ENCODE measurements at regions not wholly inside any gene's neighbourhood (a gene's known extent, or its start where the extent isn't known, plus 50 kb on each side); places are given as distances from the start of the nearest gene placed in this dataset.
"Not testable (repeated sequence)": the region's sequence is repeated elsewhere in the genome, so short reads cannot be mapped to it uniquely, and the experiment has no call there.

DNA sequence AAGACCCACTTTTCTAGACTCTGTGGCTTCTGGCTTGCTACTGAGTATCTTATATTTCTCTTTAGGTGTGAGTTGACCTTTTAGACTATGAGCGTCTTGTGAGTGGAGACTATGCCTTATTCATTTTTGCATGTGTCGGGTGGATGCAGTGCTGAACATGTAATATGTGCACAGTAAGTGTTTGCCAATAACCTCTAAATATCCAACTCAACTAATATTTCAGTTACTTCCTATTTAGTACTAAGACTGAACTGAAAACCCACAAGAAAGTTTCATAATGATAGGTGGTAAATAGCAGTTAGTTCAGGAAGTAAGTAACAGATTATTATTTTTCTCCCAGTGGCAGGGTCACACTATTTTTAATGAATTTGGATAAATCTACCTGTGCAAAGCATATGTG, 269.3 kb downstream of the KCNRG start:
- H3K36me3 Mint-ChIP-seq = peaks cover 11% of the 10 kb centered on the region
- H3K4me3 Mint-ChIP-seq = no peak overlapping the region
- H3K27me3 Mint-ChIP-seq = no peaks in the 10 kb centered on the region
- peak overlapping the region; percentile 44 for H3K27ac Mint-ChIP-seq
- H3K4me1 Mint-ChIP-seq = peaks cover 23% of the 10 kb centered on the region
- H3K9me3 Mint-ChIP-seq = peaks cover 9% of the 10 kb centered on the region
- peak; percentile 85 for ATAC-seq

DNA sequence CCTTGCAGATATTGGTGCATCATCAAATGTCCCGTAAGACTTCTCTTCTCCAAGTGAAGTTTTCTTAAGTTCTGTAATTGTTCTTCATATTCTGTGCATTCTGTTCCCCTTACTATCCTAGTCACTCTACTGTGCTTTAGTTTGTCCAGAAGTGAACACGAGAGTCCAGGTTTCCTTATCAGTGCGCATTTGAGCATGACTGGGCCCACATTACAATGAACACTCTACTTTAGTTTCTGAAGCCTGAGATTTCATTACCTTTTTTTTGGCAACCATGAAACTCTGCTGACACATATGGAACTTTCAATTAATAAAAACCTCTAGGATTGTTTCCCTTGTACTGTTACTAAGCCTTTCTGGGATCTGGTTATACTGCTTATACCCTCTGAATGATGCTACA, 270.0 kb downstream of the KCNRG start:
- Mint-ChIP-seq H3K4me3 (no peak overlapping the region), H3K27me3 (no peaks in the 10 kb centered on the region), H3K27ac (peak overlapping the region; percentile 44), H3K4me1 (peaks cover 23% of the 10 kb centered on the region), H3K9me3 (peaks cover 12% of the 10 kb centered on the region), H3K36me3 (peaks cover 11% of the 10 kb centered on the region)
- ATAC-seq = peak; percentile 72

DNA sequence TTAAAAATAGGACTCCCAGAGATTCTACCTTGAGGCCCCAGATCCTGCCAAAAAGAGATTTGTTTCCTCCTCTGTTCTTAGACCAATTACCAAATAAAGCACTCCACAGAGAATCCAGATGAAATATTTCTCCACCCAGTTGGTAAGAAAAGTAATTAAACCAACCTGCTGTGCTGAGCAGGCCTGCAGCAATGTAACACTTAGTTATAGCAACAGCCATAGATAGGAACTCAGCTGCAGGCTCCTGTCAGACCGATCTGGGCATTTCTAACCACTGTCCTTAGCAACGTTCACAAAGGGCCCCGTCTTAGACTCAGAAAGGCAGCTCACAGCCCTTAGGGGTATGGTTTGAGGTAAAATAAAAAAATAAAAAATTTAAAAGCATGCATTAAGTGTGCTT, 271.1 kb downstream of the KCNRG start:
- no peak for ATAC-seq
- Mint-ChIP-seq H3K27ac (no peak overlapping the region), H3K9me3 (peaks cover 9% of the 10 kb centered on the region), H3K36me3 (peaks cover 11% of the 10 kb centered on the region), H3K4me1 (peaks cover 24% of the 10 kb centered on the region), H3K27me3 (no peaks in the 10 kb centered on the region), H3K4me3 (no peak overlapping the region)

DNA sequence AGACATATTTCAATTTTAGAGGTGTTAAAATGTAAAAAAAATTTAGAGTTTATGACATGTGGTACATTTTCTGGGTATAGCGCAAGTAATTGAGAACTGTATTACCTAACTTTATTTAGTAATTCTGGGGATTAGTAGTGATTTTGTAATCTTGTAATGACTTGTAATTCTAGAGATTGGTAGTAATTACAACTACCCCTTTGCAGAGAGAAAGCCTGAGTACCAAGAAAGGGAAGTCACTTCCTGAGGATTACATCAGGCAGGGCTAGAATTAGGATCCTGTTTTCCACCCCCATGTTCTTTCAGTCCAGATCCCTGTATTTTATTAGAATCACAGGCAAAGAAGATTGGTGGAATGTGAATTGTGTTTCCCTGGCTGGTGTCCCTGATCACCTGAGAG, 274.9 kb downstream of the KCNRG start:
- Mint-ChIP-seq H3K4me1 (peaks cover 23% of the 10 kb centered on the region), H3K4me3 (no peak overlapping the region), H3K9me3 (peaks cover 4% of the 10 kb centered on the region), H3K36me3 (no peaks in the 10 kb centered on the region), H3K27me3 (no peaks in the 10 kb centered on the region), H3K27ac (no peak overlapping the region)
- no peak for ATAC-seq

DNA sequence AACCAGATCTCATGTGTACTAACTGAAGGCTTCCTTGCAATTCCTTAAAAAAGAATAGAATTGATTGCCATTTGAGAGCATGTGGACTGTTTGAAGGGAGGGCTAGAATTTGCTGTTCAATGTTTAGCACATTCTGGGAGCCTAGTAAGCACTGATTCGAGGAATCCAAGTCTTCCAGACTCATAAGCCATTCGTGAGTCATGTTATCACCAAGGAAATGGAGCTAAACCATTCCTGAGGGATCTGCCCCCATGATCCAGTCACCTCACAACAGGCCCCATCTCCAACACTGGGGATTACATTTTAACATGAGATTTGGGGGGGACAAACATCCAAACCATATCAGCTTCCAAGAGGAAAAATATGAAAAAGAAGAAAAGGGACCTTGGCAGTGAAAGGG, 276.4 kb downstream of the KCNRG start:
- Mint-ChIP-seq H3K36me3 (no peaks in the 10 kb centered on the region), H3K27me3 (no peaks in the 10 kb centered on the region), H3K4me3 (no peak overlapping the region), H3K27ac (peak overlapping the region; percentile 14), H3K4me1 (peaks cover 13% of the 10 kb centered on the region), H3K9me3 (peaks cover 4% of the 10 kb centered on the region)
- ATAC-seq = no peak

DNA sequence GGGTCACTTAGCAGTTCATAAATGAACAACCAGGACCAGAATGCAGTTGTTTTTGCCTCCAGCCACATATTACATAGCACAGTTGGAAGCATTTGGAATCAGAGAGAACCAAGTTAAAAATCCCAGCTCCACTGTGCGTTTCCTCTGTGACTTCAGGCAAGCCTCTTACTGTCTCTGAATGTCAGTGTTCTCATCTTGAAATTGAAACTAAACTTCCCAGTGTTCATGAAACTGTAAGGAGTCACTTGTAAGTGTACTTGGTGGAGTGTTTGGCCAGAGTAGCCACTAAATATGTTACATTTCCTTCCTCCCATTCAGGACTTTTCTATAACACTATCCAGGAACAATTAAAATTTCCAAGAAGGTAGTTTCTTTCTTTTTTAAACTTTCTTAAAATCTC, 276.8 kb downstream of the KCNRG start:
- Mint-ChIP-seq H3K27ac (peak overlapping the region; percentile 14), H3K4me3 (no peak overlapping the region), H3K27me3 (peaks cover 3% of the 10 kb centered on the region), H3K9me3 (peaks cover 4% of the 10 kb centered on the region), H3K4me1 (peaks cover 13% of the 10 kb centered on the region), H3K36me3 (no peaks in the 10 kb centered on the region)
- no peak for ATAC-seq

DNA sequence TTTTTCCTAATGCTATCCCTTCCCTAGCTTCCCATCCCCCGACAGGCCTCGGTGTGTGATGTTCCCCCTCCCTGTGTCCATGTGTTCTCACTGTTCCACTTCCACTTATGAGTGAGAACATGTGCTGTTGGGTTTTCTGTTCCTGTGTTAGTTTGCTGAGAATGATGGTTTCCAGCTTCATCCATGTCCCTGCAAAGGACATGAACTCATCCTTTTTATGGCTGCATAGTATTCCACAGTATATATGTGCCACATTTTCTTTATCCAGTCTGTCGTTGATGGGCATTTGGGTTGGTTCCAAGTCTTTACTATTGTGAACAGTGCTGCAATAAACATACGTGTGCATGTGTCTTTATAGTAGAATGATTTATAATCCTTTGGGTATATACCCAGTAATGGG, 279.2 kb downstream of the KCNRG start:
- H3K4me3 Mint-ChIP-seq, H3K36me3 Mint-ChIP-seq, H3K27ac Mint-ChIP-seq, H3K9me3 Mint-ChIP-seq, ATAC-seq: not testable (repeated sequence)
- Mint-ChIP-seq H3K4me1 (peaks cover 23% of the 10 kb centered on the region), H3K27me3 (peaks cover 27% of the 10 kb centered on the region)

DNA sequence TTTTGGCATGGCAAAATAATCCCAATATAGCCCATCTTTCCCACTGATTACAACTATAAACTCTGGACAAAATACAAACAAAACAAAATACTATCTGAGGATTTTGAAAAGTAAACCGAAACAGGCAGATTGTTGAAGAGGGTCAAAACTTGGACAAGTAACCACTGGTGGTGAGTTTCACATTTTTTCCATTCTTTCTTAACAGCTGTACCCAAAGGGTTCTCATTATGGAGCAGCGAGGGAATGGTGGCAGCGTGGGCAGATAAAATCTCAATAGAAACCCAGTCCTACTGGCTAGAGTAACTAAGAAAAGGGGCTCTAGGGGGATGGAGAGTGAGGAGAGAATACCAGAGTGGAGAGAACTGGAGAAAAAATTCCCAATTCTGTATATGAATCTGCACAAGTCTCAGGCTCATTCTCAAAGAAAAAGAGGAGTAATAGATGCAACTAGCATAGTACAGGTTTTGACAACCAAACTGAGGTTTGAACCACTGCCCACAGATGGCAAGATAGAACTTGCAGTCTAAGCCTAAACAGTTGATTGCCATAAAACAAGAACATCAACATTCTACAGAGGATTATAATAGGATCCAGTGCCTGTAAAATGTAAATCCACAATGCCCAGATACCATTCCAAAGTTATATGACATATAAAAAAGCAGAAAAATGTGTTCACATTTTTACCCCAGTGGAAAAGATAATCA, 284.5 kb downstream of the KCNRG start:
- ATAC-seq = no peak
- peaks cover 3% of the 10 kb centered on the region for H3K9me3 Mint-ChIP-seq
- H3K27ac Mint-ChIP-seq = no peak overlapping the region
- H3K4me3 Mint-ChIP-seq = no peak overlapping the region
- peaks cover 39% of the 10 kb centered on the region for H3K27me3 Mint-ChIP-seq
- H3K36me3 Mint-ChIP-seq = no peaks in the 10 kb centered on the region
- peaks cover 10% of the 10 kb centered on the region for H3K4me1 Mint-ChIP-seq

DNA sequence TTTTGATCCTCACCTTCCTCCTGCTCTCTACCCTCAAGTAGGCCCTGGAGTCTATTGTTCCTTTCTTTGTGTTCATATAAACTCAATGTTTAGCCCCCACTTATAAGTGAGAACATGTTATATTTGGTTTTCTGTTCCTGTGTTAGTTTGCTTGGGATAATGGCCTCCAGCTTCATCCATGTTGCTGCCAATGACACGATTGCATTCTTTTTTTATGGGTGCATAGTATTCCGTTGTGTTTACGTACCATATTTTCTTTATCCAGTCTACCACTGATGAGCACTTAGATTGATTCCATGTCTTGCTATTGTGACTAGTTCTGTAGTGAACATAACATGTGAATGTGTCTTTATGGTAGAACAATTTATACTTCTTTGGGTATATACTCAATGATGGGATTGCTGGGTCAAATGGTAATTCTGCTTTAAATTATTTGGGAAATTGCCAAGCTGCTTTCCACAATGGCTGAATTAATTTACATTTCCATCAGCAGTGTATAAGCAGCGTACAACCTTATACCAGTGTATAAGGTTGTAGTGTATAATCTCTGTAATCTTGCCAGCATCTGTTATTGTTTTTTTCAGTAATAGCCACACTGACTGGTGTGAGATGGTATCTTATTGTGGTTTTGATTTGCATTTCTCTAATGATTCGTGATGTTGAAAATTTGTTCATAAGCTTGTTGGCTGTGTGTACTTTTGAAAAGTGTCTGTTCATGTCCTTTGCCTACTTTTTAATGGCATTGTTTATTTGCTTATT, 288.9 kb downstream of the KCNRG start:
- Mint-ChIP-seq H3K9me3 (peaks cover 3% of the 10 kb centered on the region), H3K4me3 (no peak overlapping the region), H3K36me3 (no peaks in the 10 kb centered on the region), H3K4me1 (peaks cover 1% of the 10 kb centered on the region), H3K27me3 (peaks cover 16% of the 10 kb centered on the region), H3K27ac (no peak overlapping the region)
- no peak for ATAC-seq

DNA sequence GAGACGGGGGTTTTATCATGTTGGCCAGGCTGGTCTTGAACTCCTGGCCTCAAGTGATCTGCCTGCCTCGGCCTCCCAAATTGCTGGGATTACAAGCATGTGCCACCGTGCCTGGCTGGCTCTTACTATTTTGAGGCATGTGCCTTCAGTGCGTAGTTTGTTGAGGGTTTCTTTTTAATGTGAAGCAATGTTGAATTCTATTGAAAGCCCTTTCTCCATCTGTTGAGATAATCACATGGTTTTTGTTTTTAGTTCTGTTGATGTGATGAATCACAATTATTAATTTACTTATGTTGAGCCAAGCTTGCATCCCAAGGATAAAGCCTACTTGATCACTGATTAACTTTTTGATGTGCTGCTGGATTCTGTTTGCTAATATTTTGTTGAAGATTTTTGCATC, 290.9 kb downstream of the KCNRG start:
- no peaks in the 10 kb centered on the region for H3K27me3 Mint-ChIP-seq
- peaks cover 3% of the 10 kb centered on the region for H3K9me3 Mint-ChIP-seq
- peaks cover 5% of the 10 kb centered on the region for H3K4me1 Mint-ChIP-seq
- no peak overlapping the region for H3K27ac Mint-ChIP-seq
- no peaks in the 10 kb centered on the region for H3K36me3 Mint-ChIP-seq
- ATAC-seq = no peak
- H3K4me3 Mint-ChIP-seq = no peak overlapping the region

DNA sequence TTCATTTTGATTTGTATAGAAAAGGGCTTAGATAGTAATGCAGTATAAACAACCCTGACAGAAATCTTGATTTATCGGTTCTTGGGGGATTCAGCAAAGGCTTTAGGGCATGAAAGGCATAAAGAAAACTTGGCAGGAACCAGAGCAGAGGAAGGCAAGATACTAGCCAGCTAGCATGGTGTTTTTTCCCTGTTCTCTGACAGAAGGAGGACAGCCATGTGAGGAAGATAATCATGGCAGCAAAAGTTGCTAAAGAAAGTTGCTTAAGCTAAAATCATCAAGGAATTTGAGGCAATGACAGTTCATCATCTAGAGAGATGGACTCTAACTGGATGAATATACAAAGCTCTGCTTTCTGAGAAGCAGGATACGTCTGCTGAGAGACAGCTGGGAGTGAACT, 294.1 kb downstream of the KCNRG start:
- H3K4me1 Mint-ChIP-seq = peaks cover 6% of the 10 kb centered on the region
- H3K4me3 Mint-ChIP-seq = no peak overlapping the region
- H3K9me3 Mint-ChIP-seq = no peaks in the 10 kb centered on the region
- no peak overlapping the region for H3K27ac Mint-ChIP-seq
- ATAC-seq = no peak
- H3K36me3 Mint-ChIP-seq = no peaks in the 10 kb centered on the region
- H3K27me3 Mint-ChIP-seq = no peaks in the 10 kb centered on the region

DNA sequence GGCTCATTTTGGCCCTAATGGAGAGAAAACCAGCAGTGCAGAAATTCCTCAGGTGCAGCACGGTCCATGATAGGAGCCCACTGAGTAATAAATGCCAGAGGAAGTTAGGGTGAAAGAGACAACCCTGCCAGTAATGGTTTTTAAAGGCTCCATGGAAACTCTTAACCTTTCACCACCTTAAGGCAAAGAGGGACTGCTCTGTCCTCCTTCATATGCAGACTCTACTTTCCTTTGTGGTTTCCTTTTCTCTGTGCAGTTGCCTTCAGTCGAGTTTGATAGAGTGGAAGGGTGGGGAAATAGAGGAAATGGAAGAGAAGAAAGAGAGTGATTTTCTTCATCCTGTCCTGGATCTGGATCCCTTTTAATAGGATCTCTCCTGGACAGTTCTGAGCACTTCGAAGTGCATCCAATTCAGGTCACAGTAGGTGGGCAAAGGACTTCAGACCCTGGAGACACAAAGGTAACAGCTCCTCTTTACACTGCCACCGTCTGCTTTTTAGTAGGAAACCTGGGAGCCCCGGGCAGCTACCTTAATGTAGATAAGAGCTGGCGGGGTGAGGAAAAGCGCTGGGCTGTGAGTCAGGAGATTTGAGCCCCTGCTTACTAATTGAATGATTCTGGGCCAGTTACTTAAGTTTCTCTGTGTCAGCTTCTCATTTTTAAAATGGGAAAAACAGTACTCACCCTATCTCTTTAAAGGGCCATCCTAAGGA, 294.8 kb downstream of the KCNRG start:
- Mint-ChIP-seq H3K9me3 (no peaks in the 10 kb centered on the region), H3K27ac (peak overlapping the region; percentile 42), H3K4me3 (no peak overlapping the region), H3K4me1 (peaks cover 11% of the 10 kb centered on the region), H3K36me3 (no peaks in the 10 kb centered on the region), H3K27me3 (no peaks in the 10 kb centered on the region)
- peak; percentile 41 for ATAC-seq

DNA sequence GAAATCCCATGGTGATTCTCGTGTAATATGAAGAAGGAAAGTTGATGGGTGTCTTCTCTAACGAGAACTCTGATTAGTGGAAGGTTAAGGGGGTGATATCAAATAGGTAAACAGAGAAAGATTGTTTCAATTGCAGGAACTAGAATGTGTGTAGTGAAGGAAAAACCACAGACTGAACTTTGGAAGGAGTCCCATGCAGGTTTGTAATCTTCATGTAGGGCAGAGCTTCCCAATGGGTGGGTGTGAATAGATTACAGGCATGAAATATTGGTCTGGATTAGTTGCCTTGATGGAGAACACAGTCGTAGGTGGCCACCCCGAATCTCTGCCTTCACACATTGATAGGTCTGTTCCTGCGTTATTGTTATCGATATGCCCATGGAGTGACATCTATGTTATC, 295.5 kb downstream of the KCNRG start:
- H3K27ac Mint-ChIP-seq = no peak overlapping the region
- H3K4me3 Mint-ChIP-seq = no peak overlapping the region
- no peak for ATAC-seq
- H3K36me3 Mint-ChIP-seq = no peaks in the 10 kb centered on the region
- peaks cover 11% of the 10 kb centered on the region for H3K4me1 Mint-ChIP-seq
- H3K9me3 Mint-ChIP-seq = no peaks in the 10 kb centered on the region
- no peaks in the 10 kb centered on the region for H3K27me3 Mint-ChIP-seq

DNA sequence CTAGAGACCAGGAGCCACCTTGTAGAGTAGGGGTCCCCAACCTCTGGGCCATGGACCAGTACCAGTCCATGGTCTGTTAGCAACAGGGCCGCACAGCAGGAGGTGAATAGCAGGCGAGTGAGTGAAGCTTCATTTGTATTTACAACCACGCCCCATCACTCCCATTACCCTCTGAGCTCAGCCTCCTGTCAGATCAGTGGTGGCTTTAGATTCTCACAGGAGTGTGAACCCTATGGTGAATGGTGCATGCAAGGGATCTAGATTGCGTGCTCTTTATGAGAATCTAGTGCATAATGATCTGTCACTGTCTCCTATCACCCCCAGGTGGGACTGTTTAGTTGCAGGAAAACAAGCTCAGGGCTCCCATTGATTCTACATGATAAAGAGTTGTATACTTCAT, 303.6 kb downstream of the KCNRG start:
- no peaks in the 10 kb centered on the region for H3K27me3 Mint-ChIP-seq
- ATAC-seq = no peak
- H3K27ac Mint-ChIP-seq = no peak overlapping the region
- H3K4me3 Mint-ChIP-seq = no peak overlapping the region
- no peaks in the 10 kb centered on the region for H3K36me3 Mint-ChIP-seq
- no peaks in the 10 kb centered on the region for H3K9me3 Mint-ChIP-seq
- peaks cover 20% of the 10 kb centered on the region for H3K4me1 Mint-ChIP-seq

DNA sequence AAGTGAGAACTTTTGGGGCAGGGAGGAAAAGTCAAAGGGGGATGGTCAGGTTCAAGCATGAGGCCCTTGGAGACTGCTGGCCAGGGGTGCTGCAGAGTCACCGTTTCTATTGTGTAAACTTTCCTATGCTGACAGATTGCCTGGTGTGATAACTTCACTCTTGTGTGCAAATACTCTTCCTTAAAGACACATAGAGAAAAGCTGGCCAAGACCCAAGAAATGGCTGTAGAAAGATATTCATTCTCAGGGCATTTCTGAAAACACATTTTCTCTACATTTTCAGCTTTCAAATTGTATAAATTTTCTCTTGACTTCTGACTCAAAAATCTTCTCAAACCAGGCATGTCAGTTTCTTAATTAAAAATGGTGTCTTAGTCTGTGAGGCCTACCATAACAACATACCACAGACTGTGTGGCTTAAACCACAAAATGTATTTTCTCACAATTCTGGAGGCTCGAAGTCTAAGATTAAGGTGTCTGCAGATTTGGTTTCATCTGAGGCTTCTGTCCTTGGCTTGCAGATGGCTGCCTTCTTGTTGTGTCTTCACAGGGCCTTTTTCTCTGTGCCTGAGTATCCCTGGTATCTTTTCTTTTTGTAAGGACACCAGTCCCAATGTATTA, 304.5 kb downstream of the KCNRG start:
- Mint-ChIP-seq H3K4me1 (peaks cover 15% of the 10 kb centered on the region), H3K9me3 (peaks cover 4% of the 10 kb centered on the region), H3K4me3 (no peak overlapping the region), H3K27ac (no peak overlapping the region), H3K27me3 (no peaks in the 10 kb centered on the region), H3K36me3 (no peaks in the 10 kb centered on the region)
- no peak for ATAC-seq
